ENCODE measurements at regions not wholly inside any gene's neighbourhood (a gene's known extent, or its start where the extent isn't known, plus 50 kb on each side); places are given as distances from the start of the nearest gene placed in this dataset.

DNA sequence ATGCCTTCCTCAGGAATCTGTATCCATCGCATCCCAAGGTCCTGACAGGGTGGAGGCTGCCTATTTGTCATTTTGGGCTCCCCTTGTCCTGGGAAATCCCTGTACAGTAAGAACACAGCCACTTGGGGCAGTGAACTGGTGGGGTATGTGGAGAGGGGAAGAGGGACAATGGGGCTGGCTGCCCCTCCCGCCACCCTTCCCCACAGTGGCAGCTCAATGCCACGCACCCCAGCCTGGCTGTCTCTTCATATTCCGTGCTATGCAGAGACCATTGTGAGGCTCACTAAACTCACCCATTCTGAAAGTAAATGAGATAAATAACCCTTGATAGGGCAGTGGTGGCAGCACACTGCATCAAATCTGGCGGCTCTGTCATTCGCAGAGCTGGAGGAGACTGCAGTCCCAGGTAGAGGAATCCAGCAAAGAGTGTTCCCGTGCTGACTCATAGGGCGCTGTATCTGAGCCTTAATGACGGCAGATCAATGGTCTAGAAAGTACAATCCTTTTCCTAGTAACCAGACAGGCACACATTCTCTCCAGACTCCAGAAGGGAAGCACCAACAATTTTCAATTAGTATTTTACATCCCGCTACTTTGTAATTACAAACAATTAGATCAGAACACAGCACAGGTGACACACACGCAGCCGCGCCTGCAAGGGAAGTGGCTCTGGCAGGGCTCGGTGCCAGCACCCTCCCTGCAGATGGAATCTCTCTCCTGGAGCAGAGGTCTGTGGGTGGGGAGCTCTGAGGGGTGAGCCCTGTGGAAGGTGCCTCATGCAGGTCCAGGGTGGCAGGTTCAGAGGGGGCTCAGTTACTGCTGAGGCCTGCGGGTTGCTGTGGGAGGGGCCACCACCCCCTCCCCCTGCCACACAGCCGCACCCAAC is 167.9 kb upstream of the B3GAT1 start:
- no peak overlapping the region for H3K4me3 ChIP-seq (ENCODE audit: low read depth in 1 of 5, low read length in 5 of 5)
- no peak overlapping the region for H3K27ac ChIP-seq (ENCODE audit: low read depth, low read length)
- H3K36me3 ChIP-seq (ENCODE audit: control insufficient read depth in 5 of 5, insufficient read depth in 5 of 5, low read length in 5 of 5), result no peaks in the 10 kb centered on the region
- no peak overlapping the region for H3K9ac ChIP-seq (ENCODE audit: low read length in 5 of 5)
- H3K9me3 ChIP-seq (ENCODE audit: control insufficient read depth in 5 of 5, low read length in 5 of 5), result no peaks in the 10 kb centered on the region
- peaks cover 0 to 26% (median 15%) of the 10 kb centered on the region in 5 donors for H3K27me3 ChIP-seq (ENCODE audit: control insufficient read depth in 5 of 5, insufficient read depth in 4 of 5, low read length in 5 of 5)
- H3K4me1 ChIP-seq (ENCODE audit: control insufficient read depth in 5 of 5, insufficient read depth in 5 of 5, low read length in 5 of 5), result peaks cover 0 to 28% (median 17%) of the 10 kb centered on the region in 5 donors

DNA sequence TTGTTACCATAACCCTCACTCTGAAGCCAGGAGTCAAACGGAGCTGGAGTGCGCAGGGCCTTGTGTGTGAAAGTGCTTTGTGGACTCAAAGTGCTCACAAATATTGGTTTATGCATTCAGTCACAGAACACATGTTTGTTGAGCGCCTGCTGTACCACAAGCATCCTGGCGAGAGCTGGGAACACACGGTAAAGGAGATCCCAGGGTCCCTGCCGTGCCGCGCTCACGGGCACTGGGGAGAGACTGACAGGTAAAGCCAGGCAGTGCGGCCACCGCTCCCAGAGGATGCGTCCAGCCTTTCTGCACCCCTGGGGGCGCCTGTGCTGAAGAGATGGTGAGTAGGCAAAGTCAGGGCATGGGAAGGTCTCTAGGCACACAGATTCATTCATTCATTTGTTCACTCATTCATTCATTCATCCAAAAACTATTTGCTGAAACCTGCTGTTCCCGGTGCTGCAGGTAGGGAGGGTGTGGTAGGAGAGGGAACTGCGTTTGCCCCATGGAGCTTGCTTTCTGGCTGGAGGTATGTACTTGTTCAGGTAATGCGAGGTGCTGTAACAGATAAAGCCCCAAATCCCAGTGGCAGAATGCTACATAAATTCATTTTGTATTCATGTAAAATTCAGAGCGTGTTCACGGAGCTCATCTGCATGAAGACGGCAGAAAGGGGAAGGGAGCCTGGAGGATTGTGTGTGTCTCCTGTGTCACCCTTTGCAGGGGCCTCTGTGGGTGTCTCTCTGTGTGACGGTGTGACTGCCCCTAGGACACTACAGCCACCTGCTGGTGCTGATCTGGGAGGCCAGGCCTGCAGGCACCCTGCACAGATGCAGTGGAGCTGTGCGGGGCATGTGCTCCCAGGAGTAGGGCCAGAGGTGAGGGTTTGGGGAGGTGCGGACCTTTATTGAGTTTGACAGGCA is 167.0 kb upstream of the B3GAT1 start:
- H3K36me3 ChIP-seq (ENCODE audit: control insufficient read depth in 5 of 5, insufficient read depth in 5 of 5, low read length in 5 of 5), result no peaks in the 10 kb centered on the region
- H3K27ac ChIP-seq (ENCODE audit: low read depth, low read length), result no peak overlapping the region
- H3K9me3 ChIP-seq (ENCODE audit: control insufficient read depth in 5 of 5, low read length in 5 of 5), result no peaks in the 10 kb centered on the region
- peaks cover 0 to 26% (median 18%) of the 10 kb centered on the region in 5 donors for H3K27me3 ChIP-seq (ENCODE audit: control insufficient read depth in 5 of 5, insufficient read depth in 4 of 5, low read length in 5 of 5)
- no peak overlapping the region for H3K4me3 ChIP-seq (ENCODE audit: low read depth in 1 of 5, low read length in 5 of 5)
- H3K4me1 ChIP-seq (ENCODE audit: control insufficient read depth in 5 of 5, insufficient read depth in 5 of 5, low read length in 5 of 5), result peaks cover 0 to 20% (median 10%) of the 10 kb centered on the region in 5 donors
- H3K9ac ChIP-seq (ENCODE audit: low read length in 5 of 5), result no peak overlapping the region

DNA sequence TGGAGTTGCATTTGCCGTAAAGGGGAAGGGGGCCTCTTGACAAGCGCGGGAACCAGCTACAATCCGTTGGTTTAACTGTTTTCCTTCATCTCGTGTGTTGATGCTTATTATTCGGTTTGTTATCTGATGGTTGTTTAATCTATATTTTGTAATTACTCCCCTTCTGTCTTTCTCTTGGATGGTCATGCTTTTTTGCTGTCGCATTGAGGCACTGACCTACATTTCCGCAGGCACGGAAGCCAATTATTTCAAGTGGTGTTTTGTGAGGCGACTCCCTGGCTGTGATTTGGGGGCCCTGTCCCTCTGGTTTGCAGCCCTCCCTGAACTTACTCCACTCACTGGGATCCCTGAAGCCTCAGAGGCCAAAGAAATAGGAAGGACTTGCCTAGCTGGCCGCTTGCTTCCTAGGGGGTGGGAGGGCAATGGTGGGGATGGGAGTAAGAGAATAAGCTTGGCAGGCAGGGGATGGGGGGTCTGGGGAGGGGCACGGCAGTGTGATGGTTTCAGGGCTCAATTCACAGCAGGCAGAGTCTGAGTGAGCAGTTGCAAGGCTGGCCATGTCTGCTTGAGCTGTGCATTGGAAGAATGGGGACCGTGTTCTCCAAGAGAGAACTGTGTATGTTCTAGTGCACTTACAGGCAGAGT is 165.8 kb upstream of the B3GAT1 start:
- Histone ChIP-seq H3K27ac (ENCODE audit: low read depth, low read length) (no peak overlapping the region), H3K9ac (ENCODE audit: low read length in 5 of 5) (no peak overlapping the region), H3K4me1 (ENCODE audit: control insufficient read depth in 5 of 5, insufficient read depth in 5 of 5, low read length in 5 of 5) (peaks cover 0 to 17% (median 9%) of the 10 kb centered on the region in 5 donors), H3K27me3 (ENCODE audit: control insufficient read depth in 5 of 5, insufficient read depth in 4 of 5, low read length in 5 of 5) (peaks cover 0 to 26% (median 18%) of the 10 kb centered on the region in 5 donors), H3K4me3 (ENCODE audit: low read depth in 1 of 5, low read length in 5 of 5) (no peak overlapping the region), H3K9me3 (ENCODE audit: control insufficient read depth in 5 of 5, low read length in 5 of 5) (no peaks in the 10 kb centered on the region), H3K36me3 (ENCODE audit: control insufficient read depth in 5 of 5, insufficient read depth in 5 of 5, low read length in 5 of 5) (no peaks in the 10 kb centered on the region)

DNA sequence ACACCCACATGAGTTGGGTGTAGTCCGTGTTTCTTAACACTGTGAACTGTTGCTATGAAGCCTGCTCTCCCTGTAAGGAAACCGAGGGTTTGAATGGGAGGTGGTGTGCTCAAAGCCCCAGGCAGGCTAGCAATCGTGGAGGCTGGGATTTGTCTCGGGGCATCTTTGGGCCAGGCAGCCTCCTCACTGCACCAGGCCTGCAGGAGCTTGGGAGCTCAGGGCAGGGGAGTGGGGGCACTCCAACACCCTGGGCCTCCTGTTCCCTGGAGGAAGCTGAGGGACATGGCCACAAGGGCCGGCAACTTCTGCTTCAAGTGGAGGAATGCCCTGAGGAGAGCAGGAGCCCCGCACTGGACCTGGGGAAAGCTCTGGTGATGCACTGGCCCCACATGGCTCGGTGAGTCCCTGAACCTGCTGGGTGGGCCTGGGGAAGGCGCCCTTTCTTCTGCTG is 164.7 kb upstream of the B3GAT1 start:
- H3K4me3 ChIP-seq (ENCODE audit: low read depth in 1 of 5, low read length in 5 of 5), result no peak overlapping the region
- no peak overlapping the region for H3K27ac ChIP-seq (ENCODE audit: low read depth, low read length)
- peaks cover 0 to 21% (median 15%) of the 10 kb centered on the region in 5 donors for H3K27me3 ChIP-seq (ENCODE audit: control insufficient read depth in 5 of 5, insufficient read depth in 4 of 5, low read length in 5 of 5)

DNA sequence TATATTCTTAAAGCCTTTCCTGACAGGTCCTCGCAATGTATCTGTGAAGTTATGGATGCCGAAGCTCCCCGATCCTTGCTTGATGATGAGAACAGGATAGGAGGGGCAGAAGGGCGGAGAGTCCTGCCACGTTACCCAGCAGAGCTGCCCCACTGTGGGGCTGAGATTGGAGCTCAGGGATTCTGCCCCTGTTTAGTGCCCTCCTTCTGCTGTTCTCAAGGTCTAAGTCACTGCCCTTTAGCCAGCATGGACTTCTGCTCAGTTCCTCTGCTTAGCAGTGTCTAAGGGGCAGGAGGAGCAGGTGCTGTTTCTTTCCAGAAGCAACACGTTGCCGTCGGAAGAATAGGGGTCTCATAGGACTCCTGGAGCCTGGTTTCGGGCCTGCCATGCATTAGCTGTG is 164.2 kb upstream of the B3GAT1 start:
- H3K9me3 ChIP-seq (ENCODE audit: control insufficient read depth in 5 of 5, low read length in 5 of 5), result no peaks in the 10 kb centered on the region
- no peak overlapping the region for H3K9ac ChIP-seq (ENCODE audit: low read length in 5 of 5)
- H3K27me3 ChIP-seq (ENCODE audit: control insufficient read depth in 5 of 5, insufficient read depth in 4 of 5, low read length in 5 of 5), result peaks cover 0 to 21% (median 15%) of the 10 kb centered on the region in 5 donors
- H3K4me3 ChIP-seq (ENCODE audit: low read depth in 1 of 5, low read length in 5 of 5), result no peak overlapping the region
- H3K36me3 ChIP-seq (ENCODE audit: control insufficient read depth in 5 of 5, insufficient read depth in 5 of 5, low read length in 5 of 5), result no peaks in the 10 kb centered on the region
- no peak overlapping the region for H3K27ac ChIP-seq (ENCODE audit: low read depth, low read length)
- peaks cover 0 to 7% (median 4%) of the 10 kb centered on the region in 5 donors for H3K4me1 ChIP-seq (ENCODE audit: control insufficient read depth in 5 of 5, insufficient read depth in 5 of 5, low read length in 5 of 5)

More for the DNA sequence above, 164.7 kb upstream of the B3GAT1 start:
- no peak overlapping the region for H3K9ac ChIP-seq (ENCODE audit: low read length in 5 of 5)
- no peaks in the 10 kb centered on the region for H3K36me3 ChIP-seq (ENCODE audit: control insufficient read depth in 5 of 5, insufficient read depth in 5 of 5, low read length in 5 of 5)
- H3K9me3 ChIP-seq (ENCODE audit: control insufficient read depth in 5 of 5, low read length in 5 of 5), result no peaks in the 10 kb centered on the region
- H3K4me1 ChIP-seq (ENCODE audit: control insufficient read depth in 5 of 5, insufficient read depth in 5 of 5, low read length in 5 of 5), result peaks cover 0 to 7% (median 4%) of the 10 kb centered on the region in 5 donors

DNA sequence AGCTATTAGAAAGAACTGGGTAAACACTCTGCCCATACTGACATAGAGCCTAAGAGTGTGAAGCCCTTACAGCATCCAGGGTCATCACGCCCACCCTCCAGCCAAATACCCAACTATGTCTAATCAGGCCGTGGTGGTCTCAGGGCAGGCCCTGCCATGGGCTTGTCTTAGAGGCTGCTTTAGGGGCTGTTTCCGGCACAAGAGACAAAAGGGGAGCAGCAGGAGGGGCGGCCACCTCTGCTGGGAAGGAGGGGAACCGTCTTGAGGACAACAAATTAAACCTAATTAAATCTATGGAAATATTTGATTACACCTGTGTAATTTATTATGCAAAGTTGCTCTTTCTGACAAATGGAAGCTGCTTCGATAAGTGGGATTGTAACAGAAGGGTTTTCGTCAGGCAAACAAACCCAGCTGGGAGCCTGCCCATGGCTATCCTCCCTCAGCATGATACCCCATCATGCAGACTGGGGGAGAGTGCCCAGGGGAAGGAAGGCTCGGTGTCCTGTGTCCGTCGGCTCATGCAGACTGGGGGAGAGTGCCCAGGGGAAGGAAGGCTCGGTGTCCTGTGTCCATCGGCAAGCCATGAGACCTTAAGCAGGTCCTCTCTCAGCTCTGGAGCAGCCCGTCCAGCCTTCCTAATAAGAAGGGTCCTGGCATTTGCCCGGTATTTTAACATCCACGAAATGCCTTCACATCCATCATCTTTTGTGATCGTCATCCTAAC is 163.6 kb upstream of the B3GAT1 start:
- Histone ChIP-seq H3K27ac (ENCODE audit: low read depth, low read length) (no peak overlapping the region), H3K36me3 (ENCODE audit: control insufficient read depth in 5 of 5, insufficient read depth in 5 of 5, low read length in 5 of 5) (no peaks in the 10 kb centered on the region), H3K27me3 (ENCODE audit: control insufficient read depth in 5 of 5, insufficient read depth in 4 of 5, low read length in 5 of 5) (peaks cover 0 to 18% (median 10%) of the 10 kb centered on the region in 5 donors), H3K9ac (ENCODE audit: low read length in 5 of 5) (no peak overlapping the region), H3K4me3 (ENCODE audit: low read depth in 1 of 5, low read length in 5 of 5) (no peak overlapping the region), H3K9me3 (ENCODE audit: control insufficient read depth in 5 of 5, low read length in 5 of 5) (no peaks in the 10 kb centered on the region), H3K4me1 (ENCODE audit: control insufficient read depth in 5 of 5, insufficient read depth in 5 of 5, low read length in 5 of 5) (peaks cover 0 to 7% (median 4%) of the 10 kb centered on the region in 5 donors)

DNA sequence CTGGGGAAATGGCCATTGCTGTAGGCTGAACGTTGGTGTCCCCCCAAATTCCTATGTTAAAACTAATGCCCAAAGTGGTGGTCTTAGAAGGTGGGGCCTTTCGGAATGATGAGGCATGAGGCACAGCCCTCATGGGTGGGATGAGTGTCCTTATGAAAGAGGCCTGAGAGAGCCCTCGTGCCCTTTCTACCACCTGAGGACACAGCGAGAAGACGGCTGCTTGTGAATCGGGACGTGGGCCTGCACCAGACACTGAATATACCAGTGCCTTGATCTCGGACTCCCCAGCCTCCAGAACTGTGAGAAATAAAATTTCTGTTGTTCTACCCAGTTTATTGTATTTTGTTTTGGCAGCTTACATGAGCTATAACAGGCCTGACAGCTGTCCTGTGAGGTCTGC is 162.9 kb upstream of the B3GAT1 start:
- peaks cover 0 to 7% (median 4%) of the 10 kb centered on the region in 5 donors for H3K4me1 ChIP-seq (ENCODE audit: control insufficient read depth in 5 of 5, insufficient read depth in 5 of 5, low read length in 5 of 5)
- H3K36me3 ChIP-seq (ENCODE audit: control insufficient read depth in 5 of 5, insufficient read depth in 5 of 5, low read length in 5 of 5), result no peaks in the 10 kb centered on the region
- H3K27me3 ChIP-seq (ENCODE audit: control insufficient read depth in 5 of 5, insufficient read depth in 4 of 5, low read length in 5 of 5), result peaks cover 0 to 18% (median 4%) of the 10 kb centered on the region in 5 donors
- no peaks in the 10 kb centered on the region for H3K9me3 ChIP-seq (ENCODE audit: control insufficient read depth in 5 of 5, low read length in 5 of 5)
- no peak overlapping the region for H3K4me3 ChIP-seq (ENCODE audit: low read depth in 1 of 5, low read length in 5 of 5)
- no peak overlapping the region for H3K9ac ChIP-seq (ENCODE audit: low read length in 5 of 5)
- no peak overlapping the region for H3K27ac ChIP-seq (ENCODE audit: low read depth, low read length)

DNA sequence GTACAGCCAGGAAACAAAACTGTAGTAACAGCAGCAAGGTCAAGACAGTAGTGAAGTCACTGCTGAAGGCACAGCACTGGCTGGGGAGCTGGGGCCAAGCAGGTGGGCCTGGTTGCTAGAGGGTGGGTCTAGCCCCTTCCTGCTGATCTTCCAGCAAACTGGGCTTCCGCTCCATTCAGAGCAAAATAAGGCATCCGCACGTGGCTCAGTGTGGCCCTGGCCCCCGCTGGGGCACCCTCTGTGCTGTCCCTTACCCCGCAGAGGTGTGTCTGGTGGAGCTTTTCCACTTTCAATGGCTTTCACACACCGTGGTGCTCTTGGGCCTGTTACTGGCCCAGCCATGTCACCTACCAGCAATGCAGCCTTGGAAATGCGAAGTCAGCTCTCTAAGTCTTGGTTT is 162.4 kb upstream of the B3GAT1 start:
- H3K4me3 ChIP-seq (ENCODE audit: low read depth in 1 of 5, low read length in 5 of 5), result no peak overlapping the region
- no peaks in the 10 kb centered on the region for H3K9me3 ChIP-seq (ENCODE audit: control insufficient read depth in 5 of 5, low read length in 5 of 5)
- H3K27ac ChIP-seq (ENCODE audit: low read depth, low read length), result no peak overlapping the region
- peaks cover 0 to 7% (median 4%) of the 10 kb centered on the region in 5 donors for H3K4me1 ChIP-seq (ENCODE audit: control insufficient read depth in 5 of 5, insufficient read depth in 5 of 5, low read length in 5 of 5)
- no peak overlapping the region for H3K9ac ChIP-seq (ENCODE audit: low read length in 5 of 5)
- no peaks in the 10 kb centered on the region for H3K36me3 ChIP-seq (ENCODE audit: control insufficient read depth in 5 of 5, insufficient read depth in 5 of 5, low read length in 5 of 5)
- peaks cover 0 to 15% (median 3%) of the 10 kb centered on the region in 5 donors for H3K27me3 ChIP-seq (ENCODE audit: control insufficient read depth in 5 of 5, insufficient read depth in 4 of 5, low read length in 5 of 5)

DNA sequence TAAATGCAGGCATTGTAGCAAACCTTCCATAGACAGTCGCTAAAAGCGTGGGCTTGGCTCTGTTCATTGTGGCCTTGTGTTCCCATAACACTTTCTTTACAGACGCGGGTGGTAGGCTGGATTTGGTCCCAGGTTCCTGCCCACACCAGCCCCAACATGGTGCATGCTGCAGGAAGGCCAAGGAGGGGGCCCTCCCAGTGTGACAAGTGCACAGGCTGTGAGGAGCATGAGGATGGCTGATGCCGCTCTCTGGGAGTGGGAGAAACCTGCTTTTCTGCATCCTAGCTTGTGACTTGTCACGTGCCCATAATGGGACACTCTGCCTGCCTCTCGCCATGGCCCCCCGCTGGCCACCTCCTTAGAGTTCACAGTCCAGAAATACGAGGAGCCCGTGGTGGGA is 161.8 kb upstream of the B3GAT1 start:
- Histone ChIP-seq H3K27ac (ENCODE audit: low read depth, low read length) (no peak overlapping the region), H3K4me1 (ENCODE audit: control insufficient read depth in 5 of 5, insufficient read depth in 5 of 5, low read length in 5 of 5) (peaks cover 0 to 7% (median 4%) of the 10 kb centered on the region in 5 donors), H3K9ac (ENCODE audit: low read length in 5 of 5) (no peak overlapping the region), H3K27me3 (ENCODE audit: control insufficient read depth in 5 of 5, insufficient read depth in 4 of 5, low read length in 5 of 5) (peaks cover 0 to 10% (median 3%) of the 10 kb centered on the region in 5 donors), H3K36me3 (ENCODE audit: control insufficient read depth in 5 of 5, insufficient read depth in 5 of 5, low read length in 5 of 5) (no peaks in the 10 kb centered on the region), H3K9me3 (ENCODE audit: control insufficient read depth in 5 of 5, low read length in 5 of 5) (no peaks in the 10 kb centered on the region), H3K4me3 (ENCODE audit: low read depth in 1 of 5, low read length in 5 of 5) (no peak overlapping the region)
